Left lung (tissue), 4 donors: ENCODE measurements at regions not wholly inside any gene's neighbourhood (a gene's known extent, or its start where the extent isn't known, plus 50 kb on each side); places are given as distances from the start of the nearest gene placed in this dataset.

Experiments used
- ATAC-seq: fragments of 200-7000 bp; cut with Tn5 transposase; one replicate; pipeline ENCODE4 v1.9.1; 2020; ENCODE audit warnings: moderate library complexity
- DNase-seq, 4 donors: peaks; one replicate each; pipeline ENCODE4 v3.0.0-alpha.2; 2013 to 2020
- H3K27ac ChIP-seq, 2 donors: fragments of 200-600 bp; sonication (generic) in 1 of 2; one replicate each; pipeline versions ENCODE4 v1.5.0 to v1.8.0; 2020 to 2021
- H3K27me3 ChIP-seq, 2 donors: fragments of 200-600 bp; sonication (generic) in 1 of 2; one replicate each; pipeline versions ENCODE4 v1.5.0 to v1.8.0; 2020 to 2021
- H3K36me3 ChIP-seq, 2 donors: fragments of 200-600 bp; sonication (generic) in 1 of 2; one replicate each; pipeline versions ENCODE4 v1.5.0 to v1.8.0; 2020 to 2021
- H3K4me1 ChIP-seq, 2 donors: fragments of 200-600 bp; one replicate each; pipeline ENCODE4 v1.8.0; 2021
- H3K4me3 ChIP-seq, 2 donors: fragments of 200-600 bp; sonication (generic) in 1 of 2; one replicate each; pipeline versions ENCODE4 v1.5.0 to v1.8.0; 2020 to 2021; ENCODE audit warnings: mild to moderate bottlenecking in 1 of 2
- H3K9me3 ChIP-seq, 2 donors: fragments of 200-600 bp; sonication (generic) in 1 of 2; one replicate each; pipeline versions ENCODE4 v1.5.0 to v1.8.0; 2020 to 2021
- CTCF ChIP-seq, 2 donors: fragments of 200-600 bp; sonication (generic) in 1 of 2; IDR thresholded peaks; one replicate each; pipeline versions ENCODE4 v1.5.0 to v1.8.0; 2021; ENCODE audit warnings: antibody characterized with exemption in 2 of 2
- intact Hi-C, 2 donors: fragments of 100-400 bp; cut with DNase I; formaldehyde crosslinking; loops; one replicate each; pipeline versions ENCODE4 v1.11.2 to v1.14.2; 2022
- donor health status: DM: no; HTN: yes; CAD: no.
- donor health status: DM: no; HTN: no; CAD: no.

- intact Hi-C loops = no loop called here
- TF ChIP-seq CTCF (IDR thresholded peaks at IDR 0.05) = no peak
- DNase-seq (no peak), ATAC-seq (no peak)
- H3K36me3 ChIP-seq = no peaks in the 10 kb centered on the region
- H3K27ac ChIP-seq = no peak overlapping the region
- H3K4me3 ChIP-seq = no peak overlapping the region
- no peaks in the 10 kb centered on the region for H3K4me1 ChIP-seq
- H3K9me3 ChIP-seq = no peaks in the 10 kb centered on the region
- no peaks in the 10 kb centered on the region for H3K27me3 ChIP-seq
These were observed 994.8 kb downstream of the NLGN4X start for GRCh38 chrX:5233830-5234229.

- TF ChIP-seq CTCF (IDR thresholded peaks at IDR 0.05) = no peak
These were observed 1008.2 kb downstream of the NLGN4X start for GRCh38 chrX:5220421-5220820.

GRCh38 chrX:5194806-5195205 lies 1033.9 kb downstream of the NLGN4X start:
- intact Hi-C loops = no loop called here
- no peaks in the 10 kb centered on the region for H3K36me3 ChIP-seq
- H3K4me3 ChIP-seq = no peak overlapping the region
- H3K9me3 ChIP-seq = no peaks in the 10 kb centered on the region
- H3K4me1 ChIP-seq = no peaks in the 10 kb centered on the region
- ATAC-seq = no peak
- H3K27ac ChIP-seq = no peak overlapping the region
- TF ChIP-seq CTCF (IDR thresholded peaks at IDR 0.05) = no peak
- no peaks in the 10 kb centered on the region for H3K27me3 ChIP-seq
- DNase-seq = no peak

More at GRCh38 chrX:5220421-5220820, 1008.2 kb downstream of the NLGN4X start:
- intact Hi-C loops = no loop called here
- no peaks in the 10 kb centered on the region for H3K27me3 ChIP-seq
- H3K36me3 ChIP-seq = no peaks in the 10 kb centered on the region
- no peaks in the 10 kb centered on the region for H3K9me3 ChIP-seq
- no peaks in the 10 kb centered on the region for H3K4me1 ChIP-seq
- no peak overlapping the region for H3K4me3 ChIP-seq
- ATAC-seq (no peak), DNase-seq (no peak)
- H3K27ac ChIP-seq = no peak overlapping the region

GRCh38 chrX:5180135-5180741 lies 1048.4 kb downstream of the NLGN4X start:
- H3K9me3 ChIP-seq = no peaks in the 10 kb centered on the region
- DNase-seq (no peak), ATAC-seq (no peak)
- no peaks in the 10 kb centered on the region for H3K27me3 ChIP-seq
- no peak for TF ChIP-seq CTCF (IDR thresholded peaks at IDR 0.05)
- no peak overlapping the region for H3K27ac ChIP-seq
- intact Hi-C loops = no loop called here
- no peaks in the 10 kb centered on the region for H3K36me3 ChIP-seq
- no peaks in the 10 kb centered on the region for H3K4me1 ChIP-seq
- H3K4me3 ChIP-seq = no peak overlapping the region

GRCh38 chrX:5176766-5177165 lies 1051.9 kb downstream of the NLGN4X start:
- DNase-seq = no peak
- no peak for TF ChIP-seq CTCF (IDR thresholded peaks at IDR 0.05)
- H3K4me1 ChIP-seq = no peaks in the 10 kb centered on the region

More at GRCh38 chrX:5176766-5177165, 1051.9 kb downstream of the NLGN4X start:
- Histone ChIP-seq H3K27me3 (no peaks in the 10 kb centered on the region), H3K36me3 (no peaks in the 10 kb centered on the region), H3K27ac (no peak overlapping the region), H3K4me3 (no peak overlapping the region), H3K9me3 (no peaks in the 10 kb centered on the region)
- intact Hi-C loops = no loop called here
- no peak for ATAC-seq
